ENCODE measurements at regions not wholly inside any gene's neighbourhood (a gene's known extent, or its start where the extent isn't known, plus 50 kb on each side); places are given as distances from the start of the nearest gene placed in this dataset.

DNA sequence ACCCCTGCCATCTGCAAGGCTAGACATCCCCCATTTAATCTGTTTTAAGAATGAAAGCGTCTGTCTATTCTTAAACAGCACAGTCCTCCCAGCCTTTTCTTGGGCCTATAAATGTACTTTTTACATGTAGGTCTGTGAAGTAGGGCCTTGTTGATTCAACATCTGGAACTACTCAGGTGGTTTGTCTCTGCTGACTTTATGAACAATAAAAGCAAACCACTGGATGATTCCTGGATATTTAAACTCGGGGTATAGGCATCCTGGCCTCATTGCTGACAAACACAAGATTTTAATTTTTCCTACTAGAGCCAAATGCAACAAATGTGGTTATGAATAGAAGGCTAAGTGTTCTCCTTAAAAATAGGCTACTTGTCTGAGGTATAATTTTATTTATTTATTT, 198.3 kb downstream of the WDR11 start:
- Mint-ChIP-seq H3K4me1 (no peaks in the 10 kb centered on the region), H3K27ac (ENCODE audit: low read depth) (no peak overlapping the region), H3K27me3 (no peaks in the 10 kb centered on the region), H3K4me3 (no peak overlapping the region), H3K36me3 (ENCODE audit: insufficient read depth) (no peaks in the 10 kb centered on the region), H3K9me3 (no peaks in the 10 kb centered on the region)
- no peak for DNase-seq (ENCODE audit: low spot score in 2 of 2)
- no peak for ATAC-seq (replicated peaks; ENCODE audit: extremely low read depth, poor library complexity, severe bottlenecking)

DNA sequence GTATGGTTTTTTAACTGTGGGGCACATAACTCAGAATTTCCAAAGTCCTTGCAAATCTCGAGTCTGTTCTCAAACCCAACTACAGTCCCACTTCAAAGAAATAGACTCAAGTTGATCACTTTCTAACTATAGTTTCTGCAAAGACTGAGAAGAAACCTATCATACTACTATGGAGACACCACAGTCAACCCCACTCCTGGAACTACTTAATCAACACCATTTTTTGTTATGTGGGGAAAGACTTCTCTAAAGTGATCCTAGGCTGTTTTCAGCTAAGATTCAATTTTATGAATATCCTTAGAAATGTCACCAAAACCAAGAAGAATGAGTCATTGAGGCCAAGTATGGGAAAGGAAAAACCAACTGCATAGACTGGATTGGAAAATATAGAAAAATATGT, 198.8 kb downstream of the WDR11 start:
- no peak for DNase-seq (ENCODE audit: low spot score in 2 of 2)
- no peak for ATAC-seq (replicated peaks; ENCODE audit: extremely low read depth, poor library complexity, severe bottlenecking)
- H3K9me3 Mint-ChIP-seq, result no peaks in the 10 kb centered on the region
- no peaks in the 10 kb centered on the region for H3K4me1 Mint-ChIP-seq
- H3K36me3 Mint-ChIP-seq (ENCODE audit: insufficient read depth), result no peaks in the 10 kb centered on the region
- no peak overlapping the region for H3K4me3 Mint-ChIP-seq
- H3K27me3 Mint-ChIP-seq, result no peaks in the 10 kb centered on the region
- no peak overlapping the region for H3K27ac Mint-ChIP-seq (ENCODE audit: low read depth)

GRCh38 chr10:121051171-121051570, 200.0 kb downstream of the WDR11 start:
- H3K36me3 Mint-ChIP-seq (ENCODE audit: insufficient read depth), result no peaks in the 10 kb centered on the region
- DNase-seq (ENCODE audit: low spot score in 2 of 2) (no peak), ATAC-seq (replicated peaks; ENCODE audit: extremely low read depth, poor library complexity, severe bottlenecking) (no peak)
- no peak overlapping the region for H3K4me3 Mint-ChIP-seq
- no peak overlapping the region for H3K27ac Mint-ChIP-seq (ENCODE audit: low read depth)
- H3K4me1 Mint-ChIP-seq, result no peaks in the 10 kb centered on the region
- H3K27me3 Mint-ChIP-seq, result peaks cover under 1% of the 10 kb centered on the region
- no peaks in the 10 kb centered on the region for H3K9me3 Mint-ChIP-seq

DNA sequence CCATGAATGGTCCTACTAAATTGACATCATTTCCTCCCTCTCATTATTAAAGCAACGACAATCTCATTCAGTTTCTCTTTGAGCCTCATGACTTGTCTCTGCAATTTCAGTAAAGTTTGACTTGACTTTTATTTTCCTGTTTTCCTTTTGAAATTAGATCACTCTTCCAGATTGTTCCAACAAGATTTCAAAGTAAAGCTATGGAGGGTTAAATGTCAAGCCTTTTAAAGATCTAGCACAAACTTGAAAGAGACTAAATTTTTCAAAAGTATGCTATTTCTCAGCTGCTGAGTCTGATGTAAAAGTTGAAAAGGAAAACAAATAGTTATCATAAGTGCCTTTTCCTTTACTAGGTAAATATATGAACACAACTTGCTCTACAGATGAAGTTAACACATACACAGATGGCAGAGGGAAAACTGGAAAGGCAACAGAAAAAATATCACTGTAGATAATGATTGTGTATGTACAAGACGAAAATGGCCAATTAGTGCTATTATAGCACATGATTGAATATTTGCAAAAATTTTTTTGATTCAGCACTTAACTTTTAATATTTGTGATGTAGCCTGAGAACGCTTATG, 200.6 kb downstream of the WDR11 start:
- H3K4me1 Mint-ChIP-seq, result no peaks in the 10 kb centered on the region
- H3K4me3 Mint-ChIP-seq, result no peak overlapping the region
- H3K27me3 Mint-ChIP-seq, result peaks cover 6% of the 10 kb centered on the region
- no peak for ATAC-seq (replicated peaks; ENCODE audit: extremely low read depth, poor library complexity, severe bottlenecking)
- DNase-seq (ENCODE audit: low spot score in 2 of 2), result no peak
- no peaks in the 10 kb centered on the region for H3K36me3 Mint-ChIP-seq (ENCODE audit: insufficient read depth)
- no peaks in the 10 kb centered on the region for H3K9me3 Mint-ChIP-seq
- H3K27ac Mint-ChIP-seq (ENCODE audit: low read depth), result no peak overlapping the region

DNA sequence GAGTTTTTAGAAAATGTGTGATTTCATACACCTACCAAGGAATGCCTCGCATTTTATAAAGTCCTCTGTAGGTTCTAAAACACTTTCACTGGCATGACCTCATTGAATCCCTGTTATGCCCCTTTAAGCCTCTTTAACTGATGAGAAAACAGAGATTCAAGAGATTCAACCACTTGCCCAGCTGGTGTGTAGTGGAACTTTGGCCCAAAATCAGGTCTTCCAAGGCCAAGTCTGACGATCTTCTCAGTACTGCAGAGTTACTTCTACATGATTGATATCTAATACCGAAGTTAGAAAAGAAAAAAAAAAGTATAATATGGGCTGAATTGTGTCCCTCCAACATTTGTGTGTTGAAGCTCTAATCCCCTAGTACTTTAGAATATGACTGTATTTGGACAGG, 202.0 kb downstream of the WDR11 start:
- Mint-ChIP-seq H3K9me3 (no peaks in the 10 kb centered on the region), H3K4me3 (no peak overlapping the region), H3K36me3 (ENCODE audit: insufficient read depth) (no peaks in the 10 kb centered on the region), H3K27ac (ENCODE audit: low read depth) (no peak overlapping the region), H3K4me1 (no peaks in the 10 kb centered on the region), H3K27me3 (peaks cover 11% of the 10 kb centered on the region)
- ATAC-seq (replicated peaks; ENCODE audit: extremely low read depth, poor library complexity, severe bottlenecking) (no peak), DNase-seq (ENCODE audit: low spot score in 2 of 2) (no peak)

DNA sequence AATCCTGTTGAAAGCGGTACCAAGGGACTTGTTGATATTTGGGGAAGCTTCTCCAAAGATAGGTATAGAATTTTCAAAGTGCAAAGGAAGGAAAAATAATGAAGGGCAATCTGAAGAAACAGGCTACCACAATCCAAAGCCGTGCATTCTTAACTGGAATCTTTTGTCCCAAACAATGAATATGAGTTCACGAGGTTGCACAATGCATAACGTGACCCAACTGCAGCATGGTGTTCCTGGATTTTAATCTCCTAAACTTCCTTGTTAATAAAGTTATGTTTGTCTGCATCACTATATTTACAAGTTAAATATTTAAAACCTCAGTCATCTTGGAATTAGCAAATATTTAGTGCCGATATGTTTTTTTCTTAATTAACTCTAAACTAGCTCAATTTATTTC, 203.7 kb downstream of the WDR11 start:
- no peak for ATAC-seq (replicated peaks; ENCODE audit: extremely low read depth, poor library complexity, severe bottlenecking)
- H3K27ac Mint-ChIP-seq (ENCODE audit: low read depth), result no peak overlapping the region
- peaks cover 22% of the 10 kb centered on the region for H3K27me3 Mint-ChIP-seq
- DNase-seq (ENCODE audit: low spot score in 2 of 2), result no peak
- H3K36me3 Mint-ChIP-seq (ENCODE audit: insufficient read depth), result no peaks in the 10 kb centered on the region
- H3K9me3 Mint-ChIP-seq, result no peaks in the 10 kb centered on the region
- no peaks in the 10 kb centered on the region for H3K4me1 Mint-ChIP-seq
- no peak overlapping the region for H3K4me3 Mint-ChIP-seq

DNA sequence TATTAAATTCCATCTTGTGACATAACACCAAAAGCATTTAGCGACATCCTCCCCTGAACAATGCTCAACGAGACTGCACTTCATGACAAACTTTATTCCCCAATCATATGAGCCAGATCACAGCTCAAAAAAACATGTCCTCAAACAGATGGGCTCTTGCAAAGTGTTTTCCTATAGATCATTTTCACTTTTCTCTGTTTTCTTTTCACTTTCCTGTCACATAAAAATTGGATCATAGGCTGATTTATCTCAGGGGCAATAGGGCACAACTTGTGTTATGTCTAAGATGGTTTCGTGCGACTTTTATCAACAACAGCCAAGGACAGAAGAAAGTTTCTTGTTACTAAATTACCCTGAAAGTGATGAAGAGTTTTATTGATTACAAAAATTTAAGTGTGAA, 206.1 kb downstream of the WDR11 start:
- H3K27ac Mint-ChIP-seq (ENCODE audit: low read depth), result no peak overlapping the region

DNA sequence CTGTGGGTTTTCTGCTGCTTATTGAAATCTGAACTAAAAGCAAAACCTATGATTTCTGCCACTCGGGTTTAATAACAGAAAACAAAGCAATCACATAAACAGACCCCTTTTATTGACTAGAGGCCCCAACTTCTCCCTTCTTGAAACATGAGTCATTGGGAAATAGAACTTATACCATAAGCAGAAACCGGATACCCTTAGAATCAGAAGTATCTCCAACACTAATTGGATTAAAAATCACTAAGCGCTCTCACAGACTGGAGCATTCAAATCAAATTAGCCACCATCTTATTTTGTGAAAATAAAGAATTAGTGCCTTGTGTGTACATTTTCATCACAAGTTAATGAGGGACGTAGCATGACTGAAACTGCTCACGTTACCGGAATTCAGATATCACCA, 206.9 kb downstream of the WDR11 start:
- Mint-ChIP-seq H3K36me3 (ENCODE audit: insufficient read depth) (no peaks in the 10 kb centered on the region), H3K27me3 (peaks cover 22% of the 10 kb centered on the region), H3K4me1 (no peaks in the 10 kb centered on the region), H3K9me3 (no peaks in the 10 kb centered on the region), H3K27ac (ENCODE audit: low read depth) (no peak overlapping the region), H3K4me3 (no peak overlapping the region)
- DNase-seq (ENCODE audit: low spot score in 2 of 2) (no peak), ATAC-seq (replicated peaks; ENCODE audit: extremely low read depth, poor library complexity, severe bottlenecking) (no peak)

More for the DNA sequence above, 206.1 kb downstream of the WDR11 start:
- Mint-ChIP-seq H3K4me1 (no peaks in the 10 kb centered on the region), H3K9me3 (no peaks in the 10 kb centered on the region), H3K36me3 (ENCODE audit: insufficient read depth) (no peaks in the 10 kb centered on the region), H3K4me3 (no peak overlapping the region), H3K27me3 (peaks cover 22% of the 10 kb centered on the region)
- no peak for DNase-seq (ENCODE audit: low spot score in 2 of 2)
- no peak for ATAC-seq (replicated peaks; ENCODE audit: extremely low read depth, poor library complexity, severe bottlenecking)

DNA sequence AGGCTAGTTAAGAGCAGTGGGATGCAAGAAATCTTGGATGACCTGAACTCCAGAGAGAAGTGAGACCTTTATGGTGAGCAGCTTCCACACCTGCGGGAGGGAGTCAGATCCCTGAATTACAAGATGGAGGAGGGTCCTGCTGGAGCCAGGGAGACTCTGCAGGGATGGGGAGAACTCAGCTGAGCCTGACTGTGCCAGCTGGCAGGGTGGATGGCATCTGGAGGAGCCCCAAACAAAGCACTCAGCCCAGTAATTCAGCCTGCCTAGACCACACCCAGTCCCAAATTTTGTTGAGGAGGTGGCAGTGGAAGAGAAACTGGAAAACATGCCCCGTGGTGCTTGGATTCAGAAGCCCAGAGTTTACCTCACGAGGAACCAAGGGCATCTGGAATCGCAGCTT, 208.2 kb downstream of the WDR11 start:
- Mint-ChIP-seq H3K27me3 (peaks cover 22% of the 10 kb centered on the region), H3K9me3 (no peaks in the 10 kb centered on the region), H3K4me3 (no peak overlapping the region), H3K36me3 (ENCODE audit: insufficient read depth) (no peaks in the 10 kb centered on the region), H3K27ac (ENCODE audit: low read depth) (no peak overlapping the region), H3K4me1 (no peaks in the 10 kb centered on the region)
- ATAC-seq (replicated peaks; ENCODE audit: extremely low read depth, poor library complexity, severe bottlenecking) (no peak), DNase-seq (ENCODE audit: low spot score in 2 of 2) (no peak)

- Mint-ChIP-seq H3K9me3 (no peaks in the 10 kb centered on the region), H3K27me3 (peaks cover 13% of the 10 kb centered on the region), H3K36me3 (ENCODE audit: insufficient read depth) (no peaks in the 10 kb centered on the region), H3K4me3 (no peak overlapping the region), H3K27ac (ENCODE audit: low read depth) (no peak overlapping the region), H3K4me1 (no peaks in the 10 kb centered on the region)
- no peak for ATAC-seq (replicated peaks; ENCODE audit: extremely low read depth, poor library complexity, severe bottlenecking)
- no peak for DNase-seq (ENCODE audit: low spot score in 2 of 2)
Observed at GRCh38 chr10:121062115-121062514, 211.0 kb downstream of the WDR11 start.

DNA sequence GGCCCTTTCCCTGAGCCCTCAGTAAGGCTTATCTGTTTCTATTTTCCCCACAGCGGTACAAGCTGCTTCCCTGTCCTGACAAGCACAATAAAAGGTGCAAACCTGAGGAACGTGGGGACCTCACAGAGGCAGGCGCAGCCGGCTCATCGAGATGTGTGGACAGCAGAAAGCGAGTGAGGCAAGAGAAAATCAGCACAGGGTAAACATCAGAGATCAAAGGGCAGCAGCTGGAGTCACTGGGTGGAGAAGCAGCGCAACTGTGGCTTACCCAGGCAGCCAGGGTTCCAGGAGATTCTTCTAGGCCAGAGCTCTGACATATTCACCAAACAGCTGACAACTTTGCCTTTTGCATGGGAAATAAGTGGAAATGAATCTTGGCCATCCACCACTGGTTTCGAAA, 212.6 kb downstream of the WDR11 start:
- Mint-ChIP-seq H3K9me3 (no peaks in the 10 kb centered on the region), H3K4me1 (no peaks in the 10 kb centered on the region), H3K27me3 (peaks cover 9% of the 10 kb centered on the region), H3K27ac (ENCODE audit: low read depth) (no peak overlapping the region), H3K4me3 (no peak overlapping the region), H3K36me3 (ENCODE audit: insufficient read depth) (no peaks in the 10 kb centered on the region)
- ATAC-seq (replicated peaks; ENCODE audit: extremely low read depth, poor library complexity, severe bottlenecking), result no peak
- no peak for DNase-seq (ENCODE audit: low spot score in 2 of 2)

GRCh38 chr10:121064491-121064890, 213.3 kb downstream of the WDR11 start:
- no peaks in the 10 kb centered on the region for H3K4me1 Mint-ChIP-seq
- H3K27me3 Mint-ChIP-seq, result peaks cover 2% of the 10 kb centered on the region
- H3K36me3 Mint-ChIP-seq (ENCODE audit: insufficient read depth), result no peaks in the 10 kb centered on the region
- no peak for DNase-seq (ENCODE audit: low spot score in 2 of 2)
- no peak overlapping the region for H3K4me3 Mint-ChIP-seq
- no peaks in the 10 kb centered on the region for H3K9me3 Mint-ChIP-seq
- ATAC-seq (replicated peaks; ENCODE audit: extremely low read depth, poor library complexity, severe bottlenecking), result no peak
- no peak overlapping the region for H3K27ac Mint-ChIP-seq (ENCODE audit: low read depth)

DNA sequence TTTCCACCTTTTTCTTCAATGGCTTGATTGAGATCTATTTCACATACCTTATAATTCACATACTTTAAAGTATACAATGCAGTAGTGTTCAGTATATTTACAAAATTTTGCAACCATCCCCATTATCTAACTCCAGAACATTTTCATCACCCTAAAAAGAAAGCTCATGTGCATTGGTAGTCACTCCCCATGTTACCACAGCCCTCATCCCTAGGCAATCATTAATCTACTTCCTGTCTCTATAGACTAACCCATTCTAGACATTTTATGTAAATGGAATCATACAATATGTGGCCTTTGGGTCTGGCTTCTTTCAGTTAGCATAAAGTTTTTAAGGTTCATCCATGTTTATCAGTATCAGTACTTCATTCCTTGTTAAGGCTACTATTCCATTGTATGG, 214.2 kb downstream of the WDR11 start:
- Mint-ChIP-seq H3K9me3 (no peaks in the 10 kb centered on the region), H3K27me3 (peaks cover 9% of the 10 kb centered on the region), H3K4me3 (no peak overlapping the region), H3K36me3 (ENCODE audit: insufficient read depth) (no peaks in the 10 kb centered on the region), H3K4me1 (no peaks in the 10 kb centered on the region), H3K27ac (ENCODE audit: low read depth) (no peak overlapping the region)
- ATAC-seq (replicated peaks; ENCODE audit: extremely low read depth, poor library complexity, severe bottlenecking) (no peak), DNase-seq (ENCODE audit: low spot score in 2 of 2) (no peak)

Measured in central memory CD8-positive, alpha-beta T cell (primary cell).